ENCODE measurements at regions not wholly inside any gene's neighbourhood (a gene's known extent, or its start where the extent isn't known, plus 50 kb on each side); places are given as distances from the start of the nearest gene placed in this dataset.
"Not testable (repeated sequence)": the region's sequence is repeated elsewhere in the genome, so short reads cannot be mapped to it uniquely, and the experiment has no call there.

DNA sequence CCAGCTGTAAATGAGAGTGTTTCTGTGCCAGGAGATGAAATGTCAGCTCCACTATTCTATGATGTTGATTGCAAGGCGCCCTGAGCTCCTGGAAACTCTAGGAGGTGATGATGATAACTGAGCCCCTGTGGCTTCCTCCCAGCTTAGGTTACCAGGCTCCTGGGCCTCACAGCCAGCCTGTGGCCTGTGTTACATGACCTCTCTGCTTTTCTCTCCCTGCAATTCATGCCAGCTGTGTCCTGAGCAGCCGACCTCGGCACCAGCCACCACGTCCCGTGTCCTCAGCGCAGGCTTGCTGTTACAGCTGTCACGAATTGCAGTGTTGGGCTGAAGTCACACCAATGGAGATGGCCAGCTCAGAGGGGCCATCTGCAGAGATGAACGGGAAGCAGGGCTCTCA is 110.2 kb upstream of the MTLN start:
- TF ChIP-seq, protein P1, sequence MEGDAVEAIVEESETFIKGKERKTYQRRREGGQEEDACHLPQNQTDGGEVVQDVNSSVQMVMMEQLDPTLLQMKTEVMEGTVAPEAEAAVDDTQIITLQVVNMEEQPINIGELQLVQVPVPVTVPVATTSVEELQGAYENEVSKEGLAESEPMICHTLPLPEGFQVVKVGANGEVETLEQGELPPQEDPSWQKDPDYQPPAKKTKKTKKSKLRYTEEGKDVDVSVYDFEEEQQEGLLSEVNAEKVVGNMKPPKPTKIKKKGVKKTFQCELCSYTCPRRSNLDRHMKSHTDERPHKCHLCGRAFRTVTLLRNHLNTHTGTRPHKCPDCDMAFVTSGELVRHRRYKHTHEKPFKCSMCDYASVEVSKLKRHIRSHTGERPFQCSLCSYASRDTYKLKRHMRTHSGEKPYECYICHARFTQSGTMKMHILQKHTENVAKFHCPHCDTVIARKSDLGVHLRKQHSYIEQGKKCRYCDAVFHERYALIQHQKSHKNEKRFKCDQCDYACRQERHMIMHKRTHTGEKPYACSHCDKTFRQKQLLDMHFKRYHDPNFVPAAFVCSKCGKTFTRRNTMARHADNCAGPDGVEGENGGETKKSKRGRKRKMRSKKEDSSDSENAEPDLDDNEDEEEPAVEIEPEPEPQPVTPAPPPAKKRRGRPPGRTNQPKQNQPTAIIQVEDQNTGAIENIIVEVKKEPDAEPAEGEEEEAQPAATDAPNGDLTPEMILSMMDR (IDR thresholded peaks at IDR 0.05), result not testable (repeated sequence)
- not testable (repeated sequence) for TF ChIP-seq POLR2A (IDR thresholded peaks at IDR 0.05)
